ENCODE measurements at regions not wholly inside any gene's neighbourhood (a gene's known extent, or its start where the extent isn't known, plus 50 kb on each side); places are given as distances from the start of the nearest gene placed in this dataset.
"Not testable (repeated sequence)": the region's sequence is repeated elsewhere in the genome, so short reads cannot be mapped to it uniquely, and the experiment has no call there.

GRCh38 chr10:9056521-9056920, 1002.0 kb downstream of the GATA3 start:
- Histone ChIP-seq H3K27me3 (replicated peaks; ENCODE audit: insufficient read depth) (no peaks in the 10 kb centered on the region), H3K27ac (no peak overlapping the region), H3K9ac (no peak overlapping the region), H3K9me2 (ENCODE audit: insufficient read depth) (no peaks in the 10 kb centered on the region), H3K9me3 (ENCODE audit: low read depth) (peaks cover 5% of the 10 kb centered on the region), H3K4me3 (no peak overlapping the region), H3K79me2 (ENCODE audit: insufficient read depth) (no peaks in the 10 kb centered on the region), H3K36me3 (ENCODE audit: low read depth) (no peaks in the 10 kb centered on the region), H4K20me1 (ENCODE audit: insufficient read depth) (no peaks in the 10 kb centered on the region), H3K4me2 (ENCODE audit: unreplicated experiment) (no peak overlapping the region), H3K4me1 (ENCODE audit: insufficient read depth) (no peaks in the 10 kb centered on the region), H2AFZ (no peak overlapping the region), H3F3A (ENCODE audit: insufficient read depth) (no peaks in the 10 kb centered on the region)
- in situ Hi-C loops (cut with MboI): no loop called here
- TF ChIP-seq EZH2 (IDR thresholded peaks at IDR 0.05; ENCODE audit: insufficient read depth, poor library complexity, severe bottlenecking): no peak
- no peak for TF ChIP-seq EZH2phosphoT487 (IDR thresholded peaks at IDR 0.05; ENCODE audit: insufficient read depth, low read depth)
- DNase-seq: no peak
- WGBS, 2 experiments (ENCODE audit: low coverage in 1 of 2, low lambda C conversion rate in 2 of 2, missing lambda C conversion rate in 2 of 2): 30 to 49% methylated on average over 8 to 11 of the region's 11 CpGs

- H2AFZ ChIP-seq; H3K4me2 ChIP-seq (ENCODE audit: unreplicated experiment); H4K20me1 ChIP-seq (ENCODE audit: insufficient read depth); H3K4me3 ChIP-seq; H3K36me3 ChIP-seq (ENCODE audit: low read depth); H3K9ac ChIP-seq; H3K79me2 ChIP-seq (ENCODE audit: insufficient read depth); H3K4me1 ChIP-seq (ENCODE audit: insufficient read depth); H3F3A ChIP-seq (ENCODE audit: insufficient read depth); H3K9me3 ChIP-seq (ENCODE audit: low read depth); H3K9me2 ChIP-seq (ENCODE audit: insufficient read depth); H3K27me3 ChIP-seq (replicated peaks; ENCODE audit: insufficient read depth); DNase-seq; in situ Hi-C loops (cut with MboI); H3K27ac ChIP-seq: not testable (repeated sequence)
- WGBS, 2 experiments (ENCODE audit: low coverage in 1 of 2, low lambda C conversion rate in 2 of 2, missing lambda C conversion rate in 2 of 2): 60 to 61% methylated on average over 17 of the region's 17 CpGs
Measured at GRCh38 chr10:9057293-9057692, 1002.8 kb downstream of the GATA3 start.

- Histone ChIP-seq H3F3A (ENCODE audit: insufficient read depth) (no peaks in the 10 kb centered on the region), H3K9ac (no peak overlapping the region), H3K36me3 (ENCODE audit: low read depth) (no peaks in the 10 kb centered on the region), H3K4me2 (ENCODE audit: unreplicated experiment) (no peak overlapping the region), H2AFZ (no peak overlapping the region), H3K27ac (no peak overlapping the region), H3K9me3 (ENCODE audit: low read depth) (no peaks in the 10 kb centered on the region), H3K27me3 (replicated peaks; ENCODE audit: insufficient read depth) (no peaks in the 10 kb centered on the region), H4K20me1 (ENCODE audit: insufficient read depth) (no peaks in the 10 kb centered on the region), H3K9me2 (ENCODE audit: insufficient read depth) (no peaks in the 10 kb centered on the region), H3K4me1 (ENCODE audit: insufficient read depth) (no peaks in the 10 kb centered on the region), H3K79me2 (ENCODE audit: insufficient read depth) (no peaks in the 10 kb centered on the region), H3K4me3 (no peak overlapping the region)
- TF ChIP-seq EZH2 (IDR thresholded peaks at IDR 0.05; ENCODE audit: insufficient read depth, poor library complexity, severe bottlenecking): no peak
- TF ChIP-seq EZH2phosphoT487 (IDR thresholded peaks at IDR 0.05; ENCODE audit: insufficient read depth, low read depth): no peak
- WGBS, 2 experiments (ENCODE audit: low coverage in 1 of 2, low lambda C conversion rate in 2 of 2, missing lambda C conversion rate in 2 of 2): 0 to 3% methylated on average over 2 of the region's 2 CpGs
- in situ Hi-C loops (cut with MboI): no loop called here
- no peak for DNase-seq
Measured at GRCh38 chr10:9060314-9060713, 1005.8 kb downstream of the GATA3 start.

- no peak for DNase-seq
- H3K4me3 ChIP-seq: no peak overlapping the region
- H3K27me3 ChIP-seq (replicated peaks; ENCODE audit: insufficient read depth): no peaks in the 10 kb centered on the region
- WGBS, 2 experiments (ENCODE audit: low coverage in 1 of 2, low lambda C conversion rate in 2 of 2, missing lambda C conversion rate in 2 of 2): 31 to 57% methylated on average over 3 of the region's 3 CpGs
- H3K9me2 ChIP-seq (ENCODE audit: insufficient read depth): no peaks in the 10 kb centered on the region
- no peaks in the 10 kb centered on the region for H3K36me3 ChIP-seq (ENCODE audit: low read depth)
- no peak overlapping the region for H2AFZ ChIP-seq
- H3K79me2 ChIP-seq (ENCODE audit: insufficient read depth): no peaks in the 10 kb centered on the region
- H3K9me3 ChIP-seq (ENCODE audit: low read depth): no peaks in the 10 kb centered on the region
- H4K20me1 ChIP-seq (ENCODE audit: insufficient read depth): no peaks in the 10 kb centered on the region
- H3K9ac ChIP-seq: no peak overlapping the region
- no peaks in the 10 kb centered on the region for H3K4me1 ChIP-seq (ENCODE audit: insufficient read depth)
- H3K27ac ChIP-seq: no peak overlapping the region
- TF ChIP-seq EZH2 (IDR thresholded peaks at IDR 0.05; ENCODE audit: insufficient read depth, poor library complexity, severe bottlenecking) (no peak), EZH2phosphoT487 (IDR thresholded peaks at IDR 0.05; ENCODE audit: insufficient read depth, low read depth) (no peak)
- no peak overlapping the region for H3K4me2 ChIP-seq (ENCODE audit: unreplicated experiment)
- H3F3A ChIP-seq (ENCODE audit: insufficient read depth): no peaks in the 10 kb centered on the region
- in situ Hi-C loops (cut with MboI): no loop called here
Measured at GRCh38 chr10:9061871-9062270, 1007.4 kb downstream of the GATA3 start.

- in situ Hi-C loops (cut with MboI): no loop called here
- H3K9me3 ChIP-seq (ENCODE audit: low read depth): no peaks in the 10 kb centered on the region
- no peaks in the 10 kb centered on the region for H3K9me2 ChIP-seq (ENCODE audit: insufficient read depth)
- H3K36me3 ChIP-seq (ENCODE audit: low read depth): no peaks in the 10 kb centered on the region
- no peaks in the 10 kb centered on the region for H4K20me1 ChIP-seq (ENCODE audit: insufficient read depth)
- DNase-seq: no peak
- H2AFZ ChIP-seq: no peak overlapping the region
- no peaks in the 10 kb centered on the region for H3K79me2 ChIP-seq (ENCODE audit: insufficient read depth)
- H3K4me3 ChIP-seq: no peak overlapping the region
- H3K27me3 ChIP-seq (replicated peaks; ENCODE audit: insufficient read depth): no peaks in the 10 kb centered on the region
- H3F3A ChIP-seq (ENCODE audit: insufficient read depth): no peaks in the 10 kb centered on the region
- TF ChIP-seq EZH2 (IDR thresholded peaks at IDR 0.05; ENCODE audit: insufficient read depth, poor library complexity, severe bottlenecking): no peak
- TF ChIP-seq EZH2phosphoT487 (IDR thresholded peaks at IDR 0.05; ENCODE audit: insufficient read depth, low read depth): no peak
- no peaks in the 10 kb centered on the region for H3K4me1 ChIP-seq (ENCODE audit: insufficient read depth)
- no peak overlapping the region for H3K4me2 ChIP-seq (ENCODE audit: unreplicated experiment)
- no peak overlapping the region for H3K9ac ChIP-seq
- 30 to 31% methylated on average over 3 of the region's 3 CpGs for WGBS, 2 experiments (ENCODE audit: low coverage in 1 of 2, low lambda C conversion rate in 2 of 2, missing lambda C conversion rate in 2 of 2)
- H3K27ac ChIP-seq: no peak overlapping the region
Measured at GRCh38 chr10:9066152-9066551, 1011.7 kb downstream of the GATA3 start.
